LNCaP clone FGC (cell line): ENCODE measurements at regions not wholly inside any gene's neighbourhood (a gene's known extent, or its start where the extent isn't known, plus 50 kb on each side); places are given as distances from the start of the nearest gene placed in this dataset.

Experiments
- DNase-seq: peaks from one replicate; pipeline ENCODE4 v3.0.0-alpha.2; 2011; ENCODE audit warnings: low read depth
- H3K4me3 ChIP-seq: 2 replicates; pipeline ENCODE4 v1.5.1; 2011; ENCODE audit warnings: mild to moderate bottlenecking, low read depth, low read length, control low read depth
- TF ChIP-seq, protein P1 (sequence below): IDR thresholded peaks from 2 replicates; pipeline ENCODE4 v1.5.1; 2012; ENCODE audit warnings: mild to moderate bottlenecking; ENCODE audit not compliant: control insufficient read depth, insufficient read depth; ENCODE audit errors: extremely low read depth

GRCh38 chr7:63027075-63027474 is 971.6 kb upstream of the ZNF722 start:
- DNase-seq, result no peak
- TF ChIP-seq, protein P1, sequence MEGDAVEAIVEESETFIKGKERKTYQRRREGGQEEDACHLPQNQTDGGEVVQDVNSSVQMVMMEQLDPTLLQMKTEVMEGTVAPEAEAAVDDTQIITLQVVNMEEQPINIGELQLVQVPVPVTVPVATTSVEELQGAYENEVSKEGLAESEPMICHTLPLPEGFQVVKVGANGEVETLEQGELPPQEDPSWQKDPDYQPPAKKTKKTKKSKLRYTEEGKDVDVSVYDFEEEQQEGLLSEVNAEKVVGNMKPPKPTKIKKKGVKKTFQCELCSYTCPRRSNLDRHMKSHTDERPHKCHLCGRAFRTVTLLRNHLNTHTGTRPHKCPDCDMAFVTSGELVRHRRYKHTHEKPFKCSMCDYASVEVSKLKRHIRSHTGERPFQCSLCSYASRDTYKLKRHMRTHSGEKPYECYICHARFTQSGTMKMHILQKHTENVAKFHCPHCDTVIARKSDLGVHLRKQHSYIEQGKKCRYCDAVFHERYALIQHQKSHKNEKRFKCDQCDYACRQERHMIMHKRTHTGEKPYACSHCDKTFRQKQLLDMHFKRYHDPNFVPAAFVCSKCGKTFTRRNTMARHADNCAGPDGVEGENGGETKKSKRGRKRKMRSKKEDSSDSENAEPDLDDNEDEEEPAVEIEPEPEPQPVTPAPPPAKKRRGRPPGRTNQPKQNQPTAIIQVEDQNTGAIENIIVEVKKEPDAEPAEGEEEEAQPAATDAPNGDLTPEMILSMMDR, result no peak

GRCh38 chr7:63028376-63029206 is 970.1 kb upstream of the ZNF722 start:
- no peak overlapping the region for H3K4me3 ChIP-seq
- TF ChIP-seq, protein P1, result no peak
- DNase-seq, result no peak

More at GRCh38 chr7:63027075-63027474, 971.6 kb upstream of the ZNF722 start:
- no peak overlapping the region for H3K4me3 ChIP-seq

- TF ChIP-seq, protein P1, result no peak
- no peak overlapping the region for H3K4me3 ChIP-seq
- no peak for DNase-seq
Observed at GRCh38 chr7:63029207-63029522, 969.5 kb upstream of the ZNF722 start.

DNA sequence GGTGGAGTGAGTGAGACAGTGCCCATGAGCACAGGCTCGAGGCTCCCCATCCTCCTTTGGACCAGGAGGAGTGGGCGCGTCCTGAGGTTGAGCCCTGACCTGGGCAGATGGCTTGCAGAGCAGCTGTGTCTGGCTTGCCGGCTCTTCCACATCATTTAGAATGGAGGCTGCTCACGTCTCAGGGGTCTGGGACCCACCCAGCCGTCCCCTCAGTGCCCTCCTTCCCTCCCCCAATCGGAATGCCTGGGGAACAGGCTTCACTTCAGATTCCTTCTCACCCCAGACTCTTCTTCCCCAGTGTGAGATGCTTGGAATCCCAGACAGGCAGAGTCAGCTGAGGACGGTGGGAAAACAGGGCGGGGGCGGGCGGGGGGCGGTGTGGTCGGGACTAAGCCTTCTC is 968.6 kb upstream of the ZNF722 start:
- DNase-seq, result no peak
- no peak overlapping the region for H3K4me3 ChIP-seq
- TF ChIP-seq, protein P1, result no peak

DNA sequence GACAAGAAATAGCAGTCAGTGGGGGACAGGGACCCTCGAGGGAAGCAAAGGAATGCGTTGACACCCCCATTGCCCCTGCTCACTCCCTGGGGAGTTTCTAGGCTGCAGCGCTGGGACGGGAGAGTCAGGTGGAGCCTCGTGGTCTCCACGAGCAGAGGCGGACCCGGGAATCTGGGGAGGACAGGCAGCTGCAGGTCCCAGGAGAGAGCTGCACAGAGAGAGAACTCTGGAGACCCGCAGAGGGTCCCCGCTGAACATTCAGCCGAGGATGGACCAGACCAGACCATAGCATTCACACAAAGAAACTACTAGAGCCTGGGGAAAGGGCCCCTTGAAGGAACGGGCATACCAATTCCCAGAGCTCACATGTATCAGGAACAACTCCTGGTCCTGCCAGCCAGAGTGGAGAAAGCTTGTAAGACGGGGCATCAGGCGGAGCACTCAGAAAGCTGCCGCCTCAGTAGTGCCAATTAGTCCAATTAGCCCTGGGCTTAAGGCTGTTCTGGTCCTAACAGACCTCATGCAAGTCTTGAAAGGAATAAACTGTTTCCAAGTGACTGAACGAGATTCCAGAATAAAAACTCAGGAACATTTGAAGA is 966.7 kb upstream of the ZNF722 start:
- TF ChIP-seq, protein P1, result no peak
- H3K4me3 ChIP-seq, result no peak overlapping the region
- DNase-seq, result no peak

DNA sequence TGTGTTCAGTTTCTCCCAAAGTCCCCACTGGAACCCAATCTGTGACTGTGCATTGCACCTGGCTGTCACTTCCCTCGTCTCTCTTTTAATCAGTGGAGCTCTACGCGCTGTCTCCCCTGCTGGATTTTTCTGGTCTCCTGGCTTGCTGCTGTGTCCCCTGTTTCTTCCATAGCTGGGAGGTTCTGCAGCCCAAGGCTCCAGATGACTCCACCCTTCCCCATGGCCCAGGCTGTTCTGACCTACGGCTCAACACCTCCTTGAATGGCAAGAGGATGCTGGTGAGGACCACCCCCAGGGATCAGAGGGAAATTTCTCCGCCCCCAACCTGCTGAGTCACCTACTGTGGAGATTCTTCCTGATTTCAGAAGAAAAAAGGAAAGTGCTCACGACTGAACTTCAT is 961.4 kb upstream of the ZNF722 start:
- no peak overlapping the region for H3K4me3 ChIP-seq
- TF ChIP-seq, protein P1, result no peak
- no peak for DNase-seq

DNA sequence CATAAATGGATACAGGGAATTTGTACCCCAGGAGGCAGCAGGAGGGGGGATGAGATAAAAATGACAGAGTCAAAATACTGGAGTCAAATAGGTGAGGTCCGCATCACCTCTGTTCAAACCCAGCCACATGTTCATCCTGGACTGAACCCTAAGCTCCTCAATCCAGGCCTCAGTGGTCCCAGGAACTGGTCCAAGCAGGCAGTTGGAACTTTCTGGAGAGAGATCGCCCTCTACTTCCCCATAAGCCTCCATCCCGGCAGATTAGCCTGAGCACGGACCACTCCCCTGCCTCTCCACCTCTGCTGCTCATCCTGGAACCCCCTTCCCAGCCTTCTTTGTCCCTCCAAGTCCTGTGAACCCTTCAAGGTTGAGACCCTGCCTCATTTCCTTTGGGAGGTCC is 959.7 kb upstream of the ZNF722 start:
- TF ChIP-seq, protein P1, result no peak
- H3K4me3 ChIP-seq, result no peak overlapping the region
- DNase-seq, result no peak
